Esophagus squamous epithelium (tissue), 5 donors: ENCODE measurements at regions not wholly inside any gene's neighbourhood (a gene's known extent, or its start where the extent isn't known, plus 50 kb on each side); places are given as distances from the start of the nearest gene placed in this dataset.

Experiments
- DNase-seq: peaks from one replicate; lab custom pipeline; 2025; lab: John Stamatoyannopoulos, UW
- H3K27ac ChIP-seq, 4 donors: fragments of 200-600 bp; sonication (generic); one replicate each; pipeline ENCODE4 v1.5.1; 2016 to 2019; ENCODE audit warnings: mild to moderate bottlenecking in 1 of 4
- H3K27me3 ChIP-seq, 4 donors: fragments of 200-600 bp; sonication (generic); 1 replicate in 3 of 4; 2 replicates in 1 of 4; pipeline versions ENCODE4 v1.5.1 to v1.6.0; 2017 to 2021; ENCODE audit warnings: antibody characterized with exemption in 1 of 4
- H3K36me3 ChIP-seq, 3 donors: fragments of 200-600 bp; sonication (generic); one replicate each; pipeline ENCODE4 v1.5.1; 2016 to 2019
- H3K4me1 ChIP-seq, 3 donors: fragments of 200-600 bp; sonication (generic); one replicate each; pipeline ENCODE4 v1.5.1; 2017 to 2019
- H3K4me3 ChIP-seq, 4 donors: fragments of 200-600 bp; sonication (generic); 1 replicate in 3 of 4; 2 replicates in 1 of 4; pipeline ENCODE4 v1.5.1; 2016 to 2019; ENCODE audit warnings: mild to moderate bottlenecking in 2 of 4, moderate library complexity in 1 of 4
- H3K9me3 ChIP-seq, 3 donors: fragments of 200-600 bp; sonication (generic); one replicate each; pipeline ENCODE4 v1.5.1; 2016 to 2019
- POLR2A ChIP-seq, 4 donors: fragments of 450-650 bp; IDR thresholded peaks; one replicate each; pipeline ENCODE4 v1.6.1; 2017; ENCODE audit warnings: antibody characterized with exemption in 4 of 4, mild to moderate bottlenecking in 4 of 4, moderate library complexity in 3 of 4
- WGBS, 2 donors: methylation state at CpG; one replicate each; pipeline ENCODE4 v1.1.5; 2018; 5-methylcytosine and 5-hydroxymethylcytosine counted together
- intact Hi-C: fragments of 100-400 bp; cut with DNase I; formaldehyde crosslinking; loops from one replicate; pipeline ENCODE4 v1.15.0; 2022
- TF ChIP-seq, protein P1 (sequence below), 6 experiments: fragments of 450-650 bp in 4 of 6; fragments of 200-600 bp in 2 of 6; sonication (generic) in 2 of 6; IDR thresholded peaks; one replicate each; pipeline ENCODE4 v1.5.1; 2016 to 2019; ENCODE audit warnings: antibody characterized with exemption in 6 of 6, mild to moderate bottlenecking in 4 of 6, moderate library complexity in 4 of 6
- donor health status: DM: yes; HTN: yes; CAD: no.

DNA sequence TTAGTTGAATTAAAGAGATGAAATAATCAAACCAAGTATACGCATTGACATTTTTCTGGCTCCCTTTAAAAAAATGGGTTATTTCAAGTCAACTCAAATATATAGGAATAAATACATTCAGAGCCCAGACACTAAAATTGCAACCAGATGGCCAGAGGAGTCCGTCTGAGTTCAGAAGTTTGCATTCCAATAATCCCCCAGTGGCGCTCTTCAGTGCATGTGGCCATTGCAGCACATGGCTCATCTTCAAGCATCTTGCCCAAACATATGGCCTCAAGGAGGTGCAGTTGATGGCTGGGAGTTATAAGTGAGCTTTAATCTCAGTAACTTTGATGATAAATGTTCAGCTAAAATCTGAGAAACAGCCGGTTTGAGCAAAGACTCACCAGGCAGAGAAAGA, 295.8 kb upstream of the LRRN1 start:
- WGBS, 2 donors: 75% methylated on average over 4 of the region's 4 CpGs
- Histone ChIP-seq H3K4me1 (peaks cover 0 to 15% (median 0%) of the 10 kb centered on the region in 3 donors), H3K27me3 (no peaks in the 10 kb centered on the region), H3K9me3 (no peaks in the 10 kb centered on the region), H3K36me3 (no peaks in the 10 kb centered on the region), H3K27ac (no peak overlapping the region), H3K4me3 (no peak overlapping the region)
- DNase-seq: no peak
- intact Hi-C loops: no loop called here
- TF ChIP-seq, protein P1, sequence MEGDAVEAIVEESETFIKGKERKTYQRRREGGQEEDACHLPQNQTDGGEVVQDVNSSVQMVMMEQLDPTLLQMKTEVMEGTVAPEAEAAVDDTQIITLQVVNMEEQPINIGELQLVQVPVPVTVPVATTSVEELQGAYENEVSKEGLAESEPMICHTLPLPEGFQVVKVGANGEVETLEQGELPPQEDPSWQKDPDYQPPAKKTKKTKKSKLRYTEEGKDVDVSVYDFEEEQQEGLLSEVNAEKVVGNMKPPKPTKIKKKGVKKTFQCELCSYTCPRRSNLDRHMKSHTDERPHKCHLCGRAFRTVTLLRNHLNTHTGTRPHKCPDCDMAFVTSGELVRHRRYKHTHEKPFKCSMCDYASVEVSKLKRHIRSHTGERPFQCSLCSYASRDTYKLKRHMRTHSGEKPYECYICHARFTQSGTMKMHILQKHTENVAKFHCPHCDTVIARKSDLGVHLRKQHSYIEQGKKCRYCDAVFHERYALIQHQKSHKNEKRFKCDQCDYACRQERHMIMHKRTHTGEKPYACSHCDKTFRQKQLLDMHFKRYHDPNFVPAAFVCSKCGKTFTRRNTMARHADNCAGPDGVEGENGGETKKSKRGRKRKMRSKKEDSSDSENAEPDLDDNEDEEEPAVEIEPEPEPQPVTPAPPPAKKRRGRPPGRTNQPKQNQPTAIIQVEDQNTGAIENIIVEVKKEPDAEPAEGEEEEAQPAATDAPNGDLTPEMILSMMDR (IDR thresholded peaks at IDR 0.05): no peak
- TF ChIP-seq POLR2A (IDR thresholded peaks at IDR 0.05): no peak

DNA sequence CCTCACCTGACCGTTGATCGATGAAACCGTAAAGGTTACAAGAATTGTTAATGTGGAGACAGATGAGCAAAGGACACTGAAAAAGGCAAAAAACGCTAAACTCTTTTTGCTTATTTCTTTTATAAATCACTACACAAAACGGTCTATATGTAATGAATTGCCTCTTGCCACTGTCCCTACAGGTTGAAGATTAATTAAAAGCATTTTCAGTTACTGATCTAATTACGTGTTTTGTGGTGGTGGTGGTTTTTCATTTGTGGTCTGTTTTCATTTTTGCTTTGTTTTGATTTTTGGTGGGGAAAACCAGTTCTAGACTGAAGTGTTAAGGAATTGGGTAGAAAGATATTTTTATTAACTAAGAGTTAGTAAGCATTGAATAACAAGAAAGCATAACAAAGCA, 299.2 kb upstream of the LRRN1 start:
- no peaks in the 10 kb centered on the region for H3K27me3 ChIP-seq
- H3K4me1 ChIP-seq: peaks cover 0 to 6% (median 0%) of the 10 kb centered on the region in 3 donors
- no peak for TF ChIP-seq POLR2A (IDR thresholded peaks at IDR 0.05)
- TF ChIP-seq, protein P1 (IDR thresholded peaks at IDR 0.05): no peak
- no peak overlapping the region for H3K4me3 ChIP-seq
- 72 to 82% methylated on average over 6 of the region's 6 CpGs for WGBS, 2 donors
- no peaks in the 10 kb centered on the region for H3K9me3 ChIP-seq
- H3K27ac ChIP-seq: no peak overlapping the region
- intact Hi-C loops: no loop called here
- no peak for DNase-seq
- H3K36me3 ChIP-seq: no peaks in the 10 kb centered on the region

DNA sequence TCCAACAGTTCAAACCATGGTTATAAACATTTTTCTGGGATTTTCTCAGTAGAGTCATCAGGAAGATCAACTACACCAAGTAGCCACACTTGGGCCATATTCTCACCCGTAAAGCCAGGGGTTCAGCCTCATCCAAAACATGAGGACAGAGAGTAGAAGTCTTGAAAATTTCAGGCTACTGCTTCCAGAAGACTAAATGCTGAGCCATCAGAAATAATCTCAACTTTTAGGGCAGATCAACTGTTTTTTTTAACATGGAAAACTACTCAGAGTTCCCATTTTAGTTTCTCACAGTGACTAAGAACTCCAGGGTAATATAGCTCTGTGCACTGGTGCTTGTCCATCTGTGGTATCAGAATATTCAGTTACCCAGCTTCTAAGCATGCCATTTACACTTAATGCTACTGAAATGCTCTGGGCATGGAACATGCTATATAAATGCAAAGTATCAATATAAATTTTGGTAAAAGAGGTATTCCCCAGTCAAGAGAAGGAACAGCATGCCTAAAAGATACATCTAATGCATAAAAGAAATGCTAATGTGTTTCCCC, 300.1 kb upstream of the LRRN1 start:
- Histone ChIP-seq H3K4me3 (no peak overlapping the region), H3K36me3 (no peaks in the 10 kb centered on the region), H3K27me3 (no peaks in the 10 kb centered on the region), H3K27ac (no peak overlapping the region), H3K4me1 (no peaks in the 10 kb centered on the region), H3K9me3 (no peaks in the 10 kb centered on the region)
- TF ChIP-seq, protein P1 (IDR thresholded peaks at IDR 0.05): no peak
- TF ChIP-seq POLR2A (IDR thresholded peaks at IDR 0.05): no peak
- intact Hi-C loops: no loop called here
- WGBS, 2 donors: 67 to 86% methylated on average over 1 of the region's 1 CpG
- DNase-seq: no peak

DNA sequence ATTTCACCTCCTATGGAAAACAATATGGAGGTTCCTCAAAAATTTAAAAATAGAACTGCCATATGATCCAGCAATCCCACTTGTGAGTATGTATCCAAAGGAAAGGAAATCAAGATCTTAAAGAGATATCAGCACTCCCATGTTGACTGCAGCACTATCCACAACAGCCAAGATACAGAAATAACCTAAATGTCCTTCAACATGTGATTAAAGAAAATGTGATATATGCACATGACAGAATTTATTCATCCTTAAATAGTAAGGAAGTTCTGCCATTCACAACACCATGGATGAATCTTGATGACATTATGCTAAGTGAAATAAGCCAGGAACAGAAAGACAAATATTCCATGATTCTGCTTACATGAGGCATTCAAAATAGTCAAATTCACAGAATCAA, 303.6 kb upstream of the LRRN1 start:
- no peaks in the 10 kb centered on the region for H3K36me3 ChIP-seq
- H3K4me1 ChIP-seq: no peaks in the 10 kb centered on the region
- H3K9me3 ChIP-seq: no peaks in the 10 kb centered on the region
- intact Hi-C loops: no loop called here
- no peak for TF ChIP-seq POLR2A (IDR thresholded peaks at IDR 0.05)
- TF ChIP-seq, protein P1 (IDR thresholded peaks at IDR 0.05): no peak
- no peak overlapping the region for H3K4me3 ChIP-seq
- H3K27ac ChIP-seq: no peak overlapping the region
- H3K27me3 ChIP-seq: no peaks in the 10 kb centered on the region
- no peak for DNase-seq

DNA sequence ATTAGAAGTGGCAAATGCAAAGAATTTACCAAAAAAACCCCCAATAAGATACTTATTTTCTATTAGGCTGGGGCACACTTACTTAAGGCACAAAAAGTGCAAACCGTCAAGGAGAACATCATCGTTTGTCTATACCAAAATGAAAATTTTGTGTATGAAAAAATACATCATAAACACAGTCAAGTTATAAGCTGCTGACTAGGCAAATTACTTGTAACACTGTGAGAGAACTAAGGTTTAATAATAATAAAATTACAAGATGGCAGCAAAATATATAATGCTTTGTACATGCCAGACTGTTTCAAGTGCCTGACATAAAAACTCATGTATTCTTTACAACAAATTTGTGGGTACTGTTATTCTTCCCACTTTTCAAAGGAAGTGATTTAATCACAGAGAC, 297.2 kb upstream of the CRBN start:
- TF ChIP-seq, protein P1 (IDR thresholded peaks at IDR 0.05): no peak
- TF ChIP-seq POLR2A (IDR thresholded peaks at IDR 0.05): no peak
- intact Hi-C loops: no loop called here
- Histone ChIP-seq H3K9me3 (no peaks in the 10 kb centered on the region), H3K27me3 (no peaks in the 10 kb centered on the region), H3K4me1 (no peaks in the 10 kb centered on the region), H3K27ac (no peak overlapping the region), H3K36me3 (no peaks in the 10 kb centered on the region), H3K4me3 (no peak overlapping the region)
- DNase-seq: no peak
- 82 to 85% methylated on average over 2 of the region's 2 CpGs for WGBS, 2 donors
